Coronary artery (tissue), 2 donors: ENCODE measurements at regions not wholly inside any gene's neighbourhood (a gene's known extent, or its start where the extent isn't known, plus 50 kb on each side); places are given as distances from the start of the nearest gene placed in this dataset.

ENCODE experiments used
- DNase-seq: peaks from one replicate; pipeline ENCODE4 v3.0.0-alpha.2; 2017; ENCODE audit warnings: low spot score
- H3K27ac ChIP-seq, 2 donors: fragments of 200-600 bp; sonication (generic); one replicate each; pipeline ENCODE4 v1.5.1; 2016 to 2019
- H3K4me3 ChIP-seq: fragments of 200-600 bp; sonication (generic); 2 replicates; pipeline ENCODE4 v1.5.1; 2016; ENCODE audit warnings: mild to moderate bottlenecking, moderate library complexity
- CTCF ChIP-seq: fragments of 200-600 bp; sonication (generic); IDR thresholded peaks from one replicate; pipeline ENCODE4 v1.5.1; 2019; ENCODE audit warnings: antibody characterized with exemption

DNA sequence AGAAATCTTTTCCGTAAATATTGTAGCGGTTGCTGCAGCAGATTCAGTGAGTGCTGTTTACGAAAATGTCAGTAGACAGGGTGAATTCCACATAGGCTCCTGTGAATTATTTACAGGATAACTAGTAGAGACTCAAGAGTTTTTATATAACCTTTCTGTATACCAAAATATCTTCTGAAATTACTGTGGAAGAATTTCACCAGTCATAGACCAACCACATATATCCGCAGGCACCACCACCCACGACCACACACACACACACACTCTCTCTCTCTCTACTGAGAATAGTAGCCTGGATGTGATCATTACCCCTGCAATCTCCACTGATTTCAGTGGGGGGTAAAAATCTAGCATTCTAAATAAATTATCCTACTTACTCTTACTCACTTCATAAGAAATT, 341.8 kb downstream of the RBM43 start:
- H3K4me3 ChIP-seq: no peak overlapping the region
- H3K27ac ChIP-seq: no peak overlapping the region
- no peak for DNase-seq
- TF ChIP-seq CTCF: no peak

- Histone ChIP-seq H3K27ac (no peak overlapping the region), H3K4me3 (no peak overlapping the region)
- TF ChIP-seq CTCF: no peak
- no peak for DNase-seq
Measured at GRCh38 chr2:150917961-150918713, 343.5 kb downstream of the RBM43 start.

GRCh38 chr2:150916467-150917396, 344.9 kb downstream of the RBM43 start:
- H3K4me3 ChIP-seq: no peak overlapping the region
- H3K27ac ChIP-seq: no peak overlapping the region
- TF ChIP-seq CTCF: no peak
- no peak for DNase-seq

- no peak for TF ChIP-seq CTCF
- DNase-seq: peak; percentile 75
- peak overlapping the region; percentile 37 for H3K4me3 ChIP-seq
- H3K27ac ChIP-seq: peak overlapping the region in 1 of 2 donors; percentile 59
Measured at GRCh38 chr2:150911766-150912280, 349.8 kb downstream of the RBM43 start.

- no peak for DNase-seq
- no peak overlapping the region for H3K4me3 ChIP-seq
- no peak overlapping the region for H3K27ac ChIP-seq
- TF ChIP-seq CTCF: no peak
Measured at GRCh38 chr2:150909613-150910012, 352.1 kb downstream of the RBM43 start.

DNA sequence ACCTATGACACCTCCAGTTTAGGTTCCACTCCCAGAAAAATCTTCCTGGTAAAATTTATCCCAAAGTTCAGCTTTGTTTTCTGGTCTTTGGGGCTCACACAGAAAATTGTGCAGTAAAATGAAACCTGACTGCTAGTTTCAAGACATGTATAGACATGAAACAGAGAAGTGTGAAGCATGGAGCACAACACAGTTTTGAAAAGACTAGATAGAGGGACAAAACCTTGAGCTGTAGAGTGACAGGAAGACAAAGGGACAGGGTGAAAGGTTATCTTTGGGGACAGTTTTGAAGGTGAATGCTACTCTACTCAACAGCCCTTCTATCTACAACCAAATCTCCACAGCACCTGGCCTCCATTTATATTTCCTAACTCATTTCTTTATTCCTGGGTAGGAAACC, 352.6 kb downstream of the RBM43 start:
- TF ChIP-seq CTCF: no peak
- H3K27ac ChIP-seq: no peak overlapping the region
- no peak for DNase-seq
- no peak overlapping the region for H3K4me3 ChIP-seq
